Chondrocyte (in vitro differentiated cells): ENCODE measurements at regions not wholly inside any gene's neighbourhood (a gene's known extent, or its start where the extent isn't known, plus 50 kb on each side); places are given as distances from the start of the nearest gene placed in this dataset.

Source experiments
- DNase-seq: peaks from one replicate; pipeline ENCODE4 v3.0.0; 2021; ENCODE audit warnings: mixed read lengths, low spot score
- H3K27ac Mint-ChIP-seq: one replicate; pipeline ENCODE4 v1.8.0; 2021; ENCODE audit warnings: mild to moderate bottlenecking, moderate library complexity, mixed read lengths; ENCODE audit not compliant: unreplicated experiment
- H3K27me3 Mint-ChIP-seq: 2 replicates; pipeline ENCODE4 v1.8.0; 2021; ENCODE audit warnings: low read depth, mixed read lengths
- H3K36me3 Mint-ChIP-seq: 2 replicates; pipeline ENCODE4 v1.8.0; 2021; ENCODE audit warnings: low read depth, mixed read lengths
- H3K4me1 Mint-ChIP-seq: 2 replicates; pipeline ENCODE4 v1.8.0; 2021; ENCODE audit warnings: low read depth, mild to moderate bottlenecking, mixed read lengths
- H3K4me3 Mint-ChIP-seq: one replicate; pipeline ENCODE4 v1.8.0; 2021; ENCODE audit warnings: mild to moderate bottlenecking, moderate library complexity, mixed read lengths; ENCODE audit not compliant: unreplicated experiment
- H3K9me3 Mint-ChIP-seq: 2 replicates; pipeline ENCODE4 v1.8.0; 2021; ENCODE audit warnings: low read depth, mixed read lengths
- CTCF ChIP-seq: fragments of 200-600 bp; sonication (generic); IDR thresholded peaks from 2 replicates; pipeline ENCODE4 v1.5.0; 2021; ENCODE audit warnings: antibody characterized with exemption, mild to moderate bottlenecking, moderate library complexity

GRCh38 chr6:22079783-22080182 is 217.1 kb downstream of the PRL start:
- DNase-seq = no peak
- Mint-ChIP-seq H3K9me3 (peaks cover 3% of the 10 kb centered on the region), H3K4me1 (peaks cover 43% of the 10 kb centered on the region), H3K36me3 (no peaks in the 10 kb centered on the region), H3K27me3 (no peaks in the 10 kb centered on the region), H3K4me3 (no peak overlapping the region), H3K27ac (peak overlapping the region; percentile 86)
- TF ChIP-seq CTCF = no peak

GRCh38 chr6:22081709-22082108 is 215.1 kb downstream of the PRL start:
- no peak for TF ChIP-seq CTCF
- no peak overlapping the region for H3K4me3 Mint-ChIP-seq
- peak overlapping the region; percentile 79 for H3K27ac Mint-ChIP-seq
- DNase-seq = no peak
- H3K36me3 Mint-ChIP-seq = no peaks in the 10 kb centered on the region
- peaks cover 10% of the 10 kb centered on the region for H3K9me3 Mint-ChIP-seq
- peaks cover 43% of the 10 kb centered on the region for H3K4me1 Mint-ChIP-seq
- H3K27me3 Mint-ChIP-seq = no peaks in the 10 kb centered on the region

- Mint-ChIP-seq H3K27me3 (no peaks in the 10 kb centered on the region), H3K9me3 (peaks cover 10% of the 10 kb centered on the region), H3K4me3 (no peak overlapping the region), H3K27ac (peak overlapping the region; percentile 45), H3K4me1 (peaks cover 43% of the 10 kb centered on the region), H3K36me3 (no peaks in the 10 kb centered on the region)
- no peak for TF ChIP-seq CTCF
- DNase-seq = no peak
Observed at GRCh38 chr6:22082218-22082617, 214.6 kb downstream of the PRL start.

GRCh38 chr6:22083119-22083518 is 213.7 kb downstream of the PRL start:
- no peak for DNase-seq
- Mint-ChIP-seq H3K36me3 (no peaks in the 10 kb centered on the region), H3K27me3 (no peaks in the 10 kb centered on the region), H3K9me3 (peaks cover 10% of the 10 kb centered on the region), H3K27ac (peak overlapping the region; percentile 67), H3K4me1 (peaks cover 43% of the 10 kb centered on the region), H3K4me3 (no peak overlapping the region)
- TF ChIP-seq CTCF = no peak

- H3K4me3 Mint-ChIP-seq = no peak overlapping the region
- no peak overlapping the region for H3K27ac Mint-ChIP-seq
- no peak for TF ChIP-seq CTCF
- no peaks in the 10 kb centered on the region for H3K36me3 Mint-ChIP-seq
- H3K9me3 Mint-ChIP-seq = peaks cover 7% of the 10 kb centered on the region
- no peak for DNase-seq
- H3K4me1 Mint-ChIP-seq = peaks cover 11% of the 10 kb centered on the region
- H3K27me3 Mint-ChIP-seq = no peaks in the 10 kb centered on the region
Observed at GRCh38 chr6:22087960-22088706, 208.7 kb downstream of the PRL start.
